SKM-1 (cell line): ENCODE measurements at regions not wholly inside any gene's neighbourhood (a gene's known extent, or its start where the extent isn't known, plus 50 kb on each side); places are given as distances from the start of the nearest gene placed in this dataset.
"Not testable (repeated sequence)": the region's sequence is repeated elsewhere in the genome, so short reads cannot be mapped to it uniquely, and the experiment has no call there.

Source experiments
- DNase-seq: peaks from one replicate; lab custom pipeline; 2025; ENCODE audit not compliant: unreplicated experiment; lab: John Stamatoyannopoulos, UW

DNA sequence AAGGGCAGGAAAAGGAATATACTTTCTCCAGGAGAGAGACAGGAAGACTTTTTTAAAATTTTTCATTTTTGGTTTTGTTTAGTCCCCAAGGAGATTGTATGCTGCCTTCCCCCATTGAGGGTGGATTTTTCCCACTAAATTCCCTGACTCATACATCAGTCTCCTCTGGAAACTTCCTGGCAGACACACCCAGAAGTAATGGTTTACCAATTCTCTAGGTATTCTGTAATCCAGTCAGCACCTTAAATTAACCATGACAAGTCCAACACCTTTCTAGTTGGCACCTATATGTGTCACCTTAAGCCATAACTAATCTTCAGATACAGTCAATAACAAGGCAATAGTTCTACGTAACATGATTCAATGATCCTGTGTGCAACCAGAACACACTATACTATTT, 373.6 kb upstream of the NPAP1 start:
- DNase-seq = not testable (repeated sequence)

DNA sequence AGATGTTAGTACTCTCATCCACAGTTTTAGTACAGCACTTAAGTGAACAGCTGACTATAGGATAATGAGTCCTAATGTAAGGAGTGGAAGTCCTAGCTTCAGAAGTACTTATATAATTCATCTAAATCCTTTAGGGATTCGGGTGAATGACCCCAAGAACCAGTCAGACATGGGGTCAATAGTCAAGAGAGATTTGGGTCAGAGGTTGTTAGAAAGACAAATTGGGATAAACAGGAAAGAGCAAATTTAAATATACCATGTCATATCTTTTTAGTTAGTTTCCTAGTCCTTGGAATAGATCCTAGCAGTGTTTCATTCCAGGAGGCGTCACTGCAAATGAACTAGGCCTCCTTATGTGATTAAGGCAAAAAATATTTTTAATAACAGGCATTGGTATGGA, 370.8 kb upstream of the NPAP1 start:
- not testable (repeated sequence) for DNase-seq

DNA sequence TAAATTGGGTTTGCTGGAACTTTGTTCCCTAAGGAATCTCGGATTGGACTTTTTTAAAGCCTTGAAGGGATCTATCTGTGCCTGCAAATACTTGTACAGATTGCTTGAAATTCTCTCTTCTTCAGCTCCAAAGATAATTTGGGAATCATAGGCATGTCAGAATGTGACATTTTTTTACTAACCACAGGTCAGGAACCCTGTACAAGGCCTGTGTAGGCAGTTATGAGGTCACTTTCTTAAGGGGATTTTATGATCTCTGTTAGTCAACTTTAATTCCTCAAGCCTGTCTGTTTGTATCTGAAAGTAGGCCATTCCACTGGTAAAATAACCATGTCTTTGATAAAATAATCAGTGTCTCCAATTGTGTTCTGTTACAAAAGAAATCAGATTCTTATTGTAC, 369.9 kb upstream of the NPAP1 start:
- not testable (repeated sequence) for DNase-seq

DNA sequence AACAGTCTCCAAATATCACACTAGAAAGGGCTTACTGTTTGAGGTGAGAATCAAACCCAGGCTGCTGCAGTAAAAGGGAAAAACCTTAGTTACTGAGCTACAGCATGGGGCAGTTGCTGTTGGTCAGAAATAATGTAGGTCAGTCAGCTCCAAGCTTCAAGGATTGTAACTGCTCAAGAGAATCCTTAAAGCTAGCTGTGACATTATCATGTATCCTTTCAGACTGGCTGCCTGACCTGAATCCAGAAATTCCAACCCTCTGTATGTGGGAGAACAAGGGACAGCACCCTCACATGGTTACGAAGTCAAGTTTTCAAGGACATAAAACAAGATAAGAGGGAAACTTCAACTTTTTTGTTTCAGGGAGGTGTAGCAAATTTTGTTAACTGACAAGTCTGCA, 365.9 kb upstream of the NPAP1 start:
- DNase-seq = not testable (repeated sequence)

DNA sequence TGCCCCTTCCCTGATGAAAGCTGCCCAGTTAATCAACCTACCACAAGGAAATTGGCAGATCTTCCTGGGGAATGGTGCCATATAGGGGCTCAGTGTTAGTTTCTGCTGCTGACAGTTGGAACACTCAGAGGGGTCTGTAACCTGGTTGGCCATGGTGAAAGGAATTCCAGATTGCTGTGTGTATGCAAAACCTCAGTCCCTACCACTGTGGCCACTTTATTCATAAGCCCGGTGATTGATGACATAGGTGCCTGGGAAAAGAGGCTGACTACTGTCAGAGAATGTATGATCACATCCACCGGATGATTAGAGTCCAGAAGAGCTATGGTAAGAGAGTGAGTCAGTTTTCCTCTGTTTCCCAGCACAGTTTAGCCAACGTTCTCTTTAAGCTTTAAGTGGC, 363.9 kb upstream of the NPAP1 start:
- not testable (repeated sequence) for DNase-seq

DNA sequence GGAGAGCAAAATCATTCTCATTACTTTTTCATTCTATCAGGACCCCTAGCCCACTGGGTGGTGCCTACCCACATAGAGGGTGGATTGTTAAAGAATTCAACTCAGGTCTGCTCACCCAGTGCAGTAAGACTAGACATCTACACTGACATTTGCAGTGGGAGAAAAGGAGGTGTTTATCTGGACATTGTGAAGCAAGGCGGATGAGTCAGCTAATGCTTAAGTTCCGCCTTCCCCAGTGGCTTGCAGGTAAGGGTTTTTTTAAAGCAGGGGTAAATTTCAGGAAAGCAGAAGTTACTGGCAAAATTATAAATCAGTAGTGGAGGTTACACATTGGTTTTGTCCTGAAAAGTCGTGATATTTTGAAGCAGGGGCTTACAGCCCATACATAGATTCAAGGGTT, 359.2 kb upstream of the NPAP1 start:
- DNase-seq = not testable (repeated sequence)

DNA sequence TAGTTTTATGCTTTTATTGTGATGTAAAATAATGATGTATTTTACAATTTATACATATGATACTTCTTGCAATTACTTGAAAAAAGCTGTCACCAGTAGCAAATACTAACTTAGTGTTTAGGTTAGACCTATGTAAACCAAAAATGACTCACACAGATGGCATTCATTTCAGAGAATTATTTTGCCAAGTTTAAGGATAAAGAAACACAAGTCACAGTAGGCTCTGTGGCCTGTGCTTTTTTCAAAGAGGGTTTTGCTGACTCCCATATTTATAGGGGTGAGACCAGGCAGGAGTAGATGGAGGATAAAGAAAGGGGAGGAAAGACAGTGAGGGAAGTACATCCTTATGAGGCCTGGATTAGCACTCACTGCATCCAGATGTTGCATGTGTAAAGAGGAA, 356.6 kb upstream of the NPAP1 start:
- DNase-seq = no peak

DNA sequence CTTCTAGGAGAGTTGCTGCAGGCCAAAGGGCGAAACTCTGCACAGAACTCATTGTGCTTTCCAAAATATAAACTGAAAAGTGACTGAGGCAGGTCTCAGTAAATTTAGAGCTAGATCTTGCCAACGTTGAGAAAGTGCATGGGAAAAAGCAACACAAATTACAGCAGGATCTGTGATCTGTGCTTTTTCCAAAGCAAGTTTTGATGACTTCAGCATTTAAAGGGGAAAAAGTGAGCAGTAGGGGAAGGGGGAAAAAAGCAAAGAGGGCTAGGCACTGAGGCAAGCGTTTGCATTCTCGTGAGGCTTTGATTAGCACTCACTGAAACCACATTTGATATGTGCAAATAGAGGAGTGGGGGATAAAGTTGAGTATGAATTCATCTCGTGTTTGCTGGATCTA, 351.5 kb upstream of the NPAP1 start:
- not testable (repeated sequence) for DNase-seq

DNA sequence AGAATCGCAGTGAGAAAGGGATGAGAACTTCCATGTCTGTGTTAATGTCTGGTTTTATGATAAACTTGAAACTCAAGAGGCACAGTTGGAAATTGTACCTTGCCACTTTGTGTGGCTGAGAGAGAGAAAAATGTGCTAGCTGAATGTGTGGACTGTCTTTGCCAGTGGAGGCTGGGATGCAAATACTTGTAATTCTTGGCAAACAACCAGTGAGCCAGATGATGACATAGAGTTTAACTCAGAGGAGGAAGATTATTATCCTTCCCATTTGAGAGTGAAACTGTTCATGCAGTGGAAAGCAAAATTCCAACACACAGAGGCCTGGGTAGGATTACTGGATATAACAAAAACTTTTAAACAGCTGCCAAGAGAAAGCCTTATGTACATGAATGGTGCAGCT, 349.1 kb upstream of the NPAP1 start:
- not testable (repeated sequence) for DNase-seq

DNA sequence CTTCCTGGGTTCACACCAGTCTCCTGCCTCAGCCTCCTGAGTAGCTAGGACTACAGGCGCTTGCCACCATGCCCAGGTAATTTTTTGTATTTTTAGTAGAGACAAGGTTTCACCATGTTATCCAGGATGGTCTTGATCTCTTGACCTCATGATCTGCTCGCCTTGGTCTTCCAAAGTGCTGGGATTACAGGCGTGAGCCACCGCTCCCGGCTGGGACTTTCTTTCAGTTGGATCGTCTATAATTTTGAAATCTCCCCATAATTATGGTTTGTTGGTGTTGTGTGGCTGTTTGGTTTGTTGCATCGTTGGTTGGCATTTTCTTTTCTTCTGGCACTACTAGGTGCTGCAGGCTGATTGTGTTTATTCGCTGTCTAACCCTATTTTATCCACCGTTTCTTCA, 343.6 kb upstream of the NPAP1 start:
- not testable (repeated sequence) for DNase-seq

DNA sequence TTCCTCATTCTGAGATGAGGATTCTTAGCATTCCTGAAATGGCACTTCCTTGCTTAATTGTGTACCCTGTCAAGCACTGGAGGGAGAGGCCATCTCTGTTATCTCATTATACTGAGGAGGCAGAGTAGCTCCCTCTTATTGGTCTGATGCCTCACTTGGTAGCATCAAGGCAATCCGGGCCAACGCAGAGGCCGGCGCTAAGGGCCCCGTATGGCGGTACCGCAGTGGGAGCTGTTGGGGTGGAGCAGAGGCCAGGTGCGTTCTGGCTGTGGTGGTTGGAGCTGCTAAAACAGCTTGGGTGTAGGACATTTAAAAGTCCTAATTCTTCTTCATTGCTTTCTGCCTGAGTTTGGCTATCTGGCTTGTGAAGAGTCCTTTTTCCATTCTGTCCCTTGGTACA, 333.7 kb upstream of the NPAP1 start:
- not testable (repeated sequence) for DNase-seq

DNA sequence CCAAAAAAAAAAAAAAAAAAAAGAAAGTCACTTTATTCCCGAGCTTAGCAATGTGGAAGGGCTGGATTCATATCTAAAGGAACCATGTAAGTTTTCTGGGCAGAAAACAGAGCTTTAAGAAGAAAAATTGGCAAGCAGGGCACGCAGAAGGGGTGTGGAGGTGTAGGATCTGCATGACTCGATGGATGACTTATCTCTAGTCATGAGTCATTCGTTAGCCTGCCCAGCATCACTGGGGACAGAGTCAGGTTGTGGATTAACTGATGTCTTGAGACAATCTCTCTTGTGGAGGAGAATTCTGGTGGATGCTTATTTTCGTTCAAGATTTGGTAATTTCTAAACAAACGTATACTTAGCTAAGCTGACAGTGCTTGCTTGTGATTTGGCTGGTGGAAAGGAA, 322.8 kb upstream of the NPAP1 start:
- not testable (repeated sequence) for DNase-seq

DNA sequence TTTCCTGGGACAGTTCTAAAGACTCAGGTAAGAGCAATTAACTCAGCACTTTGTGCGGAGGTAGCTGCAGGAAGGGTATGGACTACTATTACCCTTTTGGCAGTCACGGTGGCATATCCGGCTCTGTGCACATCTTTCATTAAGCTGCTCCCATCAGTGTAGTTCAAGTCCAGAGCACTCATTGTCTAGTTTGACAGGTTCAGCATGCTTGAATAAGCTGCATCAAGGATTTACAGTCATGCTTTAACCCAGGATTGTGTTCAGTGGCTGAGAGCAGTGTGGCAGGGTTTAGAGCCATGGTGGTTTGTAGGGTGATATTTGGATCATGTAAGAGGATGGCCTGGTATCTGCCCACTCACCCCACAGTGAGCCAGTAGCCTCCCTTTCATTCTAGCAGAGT, 294.5 kb upstream of the NPAP1 start:
- DNase-seq = not testable (repeated sequence)

DNA sequence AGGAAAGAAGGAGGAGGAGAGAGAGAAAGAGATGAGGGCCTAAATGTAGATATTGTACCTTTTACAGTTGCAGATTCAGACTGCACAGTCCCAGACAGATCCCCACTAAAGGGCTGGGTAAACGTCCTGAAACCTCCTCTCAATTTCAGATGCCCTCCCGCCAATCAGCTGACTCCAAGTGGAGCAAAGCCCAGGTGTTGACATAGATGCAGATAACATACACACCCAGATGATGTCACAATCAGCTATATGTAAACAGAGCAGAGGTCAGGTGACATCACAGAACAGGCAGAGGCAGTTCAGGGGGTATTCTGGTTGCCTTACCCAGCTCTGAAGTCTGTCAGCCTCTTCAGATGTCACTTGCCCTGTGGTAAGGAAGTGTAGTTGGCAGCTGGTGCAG, 290.3 kb upstream of the NPAP1 start:
- not testable (repeated sequence) for DNase-seq

DNA sequence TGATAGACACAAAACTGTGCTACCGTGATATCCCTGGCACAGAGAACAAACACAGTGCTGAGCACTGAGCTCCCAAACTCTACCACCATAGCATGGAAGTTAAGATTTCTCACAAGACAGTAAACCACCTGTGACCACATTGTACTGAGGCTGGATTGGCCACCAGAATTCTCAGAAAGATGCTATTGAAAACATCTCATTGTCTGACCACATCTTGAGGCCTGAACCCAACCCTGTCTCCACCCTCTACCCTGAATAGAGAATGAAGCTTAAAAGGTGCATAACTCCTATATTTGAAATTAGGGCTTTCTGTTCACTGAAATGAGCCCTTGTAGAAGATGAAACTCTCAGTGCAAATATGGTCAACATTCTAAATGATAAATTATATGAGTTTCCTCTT, 281.3 kb upstream of the NPAP1 start:
- DNase-seq = no peak

DNA sequence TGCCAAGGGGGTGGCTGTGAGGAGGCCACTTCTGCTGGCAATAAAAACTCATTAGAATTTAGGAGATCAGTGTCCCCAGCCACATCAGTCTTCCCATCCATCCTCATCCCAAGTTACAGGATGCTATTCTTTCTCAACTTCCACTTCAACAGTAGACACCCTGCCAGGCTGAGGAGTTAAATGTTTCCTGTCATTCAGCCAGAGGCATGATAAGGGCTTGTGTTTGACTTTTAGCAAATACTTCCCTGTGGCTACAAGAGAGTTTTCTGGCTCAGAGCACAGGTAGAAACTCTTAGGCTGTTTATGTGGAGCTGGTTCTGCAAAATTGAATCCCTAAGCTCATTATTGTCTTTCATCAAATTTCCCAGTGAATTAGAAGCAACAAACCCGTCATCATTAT, 262.9 kb upstream of the NPAP1 start:
- not testable (repeated sequence) for DNase-seq

DNA sequence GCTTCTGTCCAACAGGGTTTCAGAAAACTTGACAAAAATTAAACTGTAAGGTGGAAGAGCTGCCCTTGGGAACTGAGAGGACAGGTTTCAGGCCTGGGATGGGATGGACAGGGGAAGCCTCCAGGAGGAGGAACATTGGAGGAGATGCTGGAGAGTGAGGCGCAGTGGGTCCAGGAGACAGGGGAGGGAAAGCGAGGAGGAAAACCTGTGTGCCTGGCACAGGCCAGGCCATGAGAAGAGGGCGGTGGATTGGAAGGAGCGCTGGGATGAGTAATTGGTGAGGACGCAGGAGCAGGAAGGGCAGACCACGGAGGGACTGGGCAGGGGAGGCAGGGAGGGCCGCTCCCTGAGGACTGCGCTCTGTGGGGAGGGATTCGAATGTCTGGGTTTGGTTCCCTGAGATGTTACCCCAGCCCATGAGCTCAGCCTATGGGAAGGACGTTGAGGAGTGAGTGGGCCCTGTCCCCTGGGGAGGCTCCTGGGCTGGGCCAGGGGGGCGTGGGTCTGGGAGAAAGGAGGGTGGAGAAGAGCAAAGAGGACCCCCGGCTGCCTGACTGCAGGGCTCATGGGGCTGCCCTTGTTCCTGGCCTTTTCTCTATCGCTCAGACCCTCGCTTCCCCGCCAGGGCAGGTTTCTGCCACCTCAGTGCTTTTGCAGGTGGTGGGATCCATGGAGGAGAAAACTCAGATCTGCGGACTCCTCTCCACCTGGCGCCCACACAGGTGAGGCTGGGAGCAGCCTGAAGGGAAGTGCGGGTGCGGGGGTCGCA, 249.1 kb upstream of the NPAP1 start:
- not testable (repeated sequence) for DNase-seq

DNA sequence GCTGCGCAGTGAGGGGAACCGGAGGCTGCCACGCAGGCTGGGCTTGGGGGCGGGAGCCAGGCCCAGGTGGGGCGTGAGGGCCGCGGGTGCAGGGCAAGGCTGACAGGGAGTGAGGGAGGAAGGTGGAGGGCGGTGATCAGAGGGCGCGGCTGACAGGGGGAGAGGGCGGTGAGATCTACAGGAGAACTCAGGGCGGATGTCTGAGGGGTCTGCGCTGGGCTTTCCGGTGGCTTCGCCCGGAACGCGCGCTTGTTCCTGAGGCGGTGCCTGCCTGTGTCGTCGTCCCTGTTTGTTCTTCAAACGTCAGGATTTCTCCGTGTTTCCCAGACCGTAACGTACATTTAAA, 248.5 kb upstream of the NPAP1 start:
- not testable (repeated sequence) for DNase-seq

DNA sequence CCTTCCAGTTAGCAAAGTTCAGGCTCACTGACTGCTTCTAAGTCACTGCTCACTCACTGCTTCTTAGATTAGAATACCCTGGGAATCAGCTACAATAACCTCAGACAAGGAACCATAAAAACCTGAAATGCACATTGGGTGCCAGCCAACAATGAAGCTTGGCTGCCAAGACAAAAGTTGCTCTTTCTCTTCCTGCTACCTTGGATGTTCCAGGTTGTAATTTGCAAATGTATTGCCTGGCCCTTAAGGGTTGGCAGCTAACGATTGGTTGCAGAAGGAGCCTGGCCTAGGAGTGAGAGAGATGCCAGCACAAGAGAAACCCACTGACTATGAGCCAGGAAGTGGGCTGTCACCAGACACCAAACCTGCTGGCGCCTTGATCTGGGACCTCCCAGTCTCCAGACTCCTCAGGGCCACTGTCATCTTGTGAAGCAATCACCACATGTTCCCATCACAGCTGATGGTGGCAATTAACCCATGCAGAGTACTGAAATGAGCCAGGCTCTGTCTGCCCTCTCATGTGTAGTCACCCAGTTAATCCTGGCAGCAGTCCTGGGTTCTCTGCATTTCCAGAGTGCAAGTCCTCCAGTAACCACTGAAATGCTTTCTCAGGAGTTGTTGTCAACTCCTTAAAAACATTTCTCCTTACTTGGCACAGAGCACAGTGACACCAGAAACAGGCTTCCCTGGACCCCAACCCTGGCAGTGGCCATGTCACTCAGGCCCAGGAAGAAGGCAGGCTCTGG, 240.3 kb upstream of the NPAP1 start:
- not testable (repeated sequence) for DNase-seq

DNA sequence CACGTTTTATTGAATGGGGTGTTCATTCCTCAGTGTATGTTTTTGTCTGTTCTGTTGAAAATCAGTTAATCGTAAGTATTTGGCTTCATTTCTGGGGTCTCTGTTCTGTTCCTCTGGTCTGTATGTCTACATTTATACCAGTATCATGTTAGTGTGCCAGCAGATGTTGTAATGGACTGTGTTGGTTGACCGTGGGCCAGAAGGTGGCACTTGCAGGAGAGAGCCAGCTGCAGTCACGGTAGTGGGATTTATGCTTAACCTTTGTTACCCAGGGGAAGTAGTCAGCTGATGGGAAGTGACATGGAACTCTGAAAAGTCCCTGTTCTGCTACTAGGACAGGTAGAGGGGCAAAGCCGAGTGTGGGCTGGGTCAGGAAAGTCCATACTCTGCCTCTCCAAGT, 238.3 kb upstream of the NPAP1 start:
- not testable (repeated sequence) for DNase-seq

DNA sequence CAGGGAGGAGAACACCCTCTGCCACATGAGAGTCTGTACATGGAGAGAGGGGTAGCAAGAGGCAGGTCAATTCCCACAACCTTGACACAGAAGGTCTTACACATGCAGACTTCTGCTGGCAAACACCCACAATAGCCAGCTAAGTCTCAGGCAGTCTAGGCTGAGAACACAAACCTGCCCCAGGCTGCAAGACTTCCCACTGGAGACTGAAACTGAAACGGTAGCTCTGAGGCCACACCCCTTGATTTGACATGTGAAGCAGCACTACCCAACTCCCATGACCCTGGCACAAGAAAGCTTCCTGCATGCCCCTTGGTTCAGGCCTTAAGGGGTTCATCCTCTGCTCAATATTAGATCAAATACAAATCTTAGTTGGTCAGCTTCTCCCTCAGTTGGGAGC, 237.8 kb upstream of the NPAP1 start:
- not testable (repeated sequence) for DNase-seq
